NCI-H1436 treated with DMSO at 0.1 percent for 48 hours (cell line): ENCODE measurements at regions not wholly inside any gene's neighbourhood (a gene's known extent, or its start where the extent isn't known, plus 50 kb on each side); places are given as distances from the start of the nearest gene placed in this dataset.

Experiments
- DNase-seq: peaks from one replicate; lab custom pipeline; 2025; lab: John Stamatoyannopoulos, UW

DNA sequence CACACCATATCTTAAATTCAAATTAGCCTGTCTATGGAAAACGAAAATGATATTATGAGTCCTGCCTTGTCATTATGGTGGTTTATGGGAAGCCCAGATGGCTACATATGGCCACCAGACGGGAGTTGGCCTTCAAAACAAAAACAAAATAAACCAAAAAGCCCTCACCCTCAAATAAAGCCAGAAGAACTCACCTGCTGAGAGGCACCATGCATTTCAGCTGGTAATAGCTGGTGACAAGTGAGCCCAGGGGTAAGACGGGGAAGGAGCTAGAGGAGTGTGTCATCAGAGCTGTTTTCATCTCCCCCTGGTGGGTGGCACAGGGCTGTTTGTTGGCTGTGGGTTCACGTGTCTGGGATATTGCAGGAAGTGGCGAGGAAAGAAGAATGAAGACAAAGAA lies 152.9 kb downstream of the EFNB2 start:
- DNase-seq: no peak

- DNase-seq: no peak
Measured at GRCh38 chr13:106381091-106381490, 154.4 kb downstream of the EFNB2 start.

GRCh38 chr13:106377931-106378662 lies 157.4 kb downstream of the EFNB2 start:
- DNase-seq: no peak

DNA sequence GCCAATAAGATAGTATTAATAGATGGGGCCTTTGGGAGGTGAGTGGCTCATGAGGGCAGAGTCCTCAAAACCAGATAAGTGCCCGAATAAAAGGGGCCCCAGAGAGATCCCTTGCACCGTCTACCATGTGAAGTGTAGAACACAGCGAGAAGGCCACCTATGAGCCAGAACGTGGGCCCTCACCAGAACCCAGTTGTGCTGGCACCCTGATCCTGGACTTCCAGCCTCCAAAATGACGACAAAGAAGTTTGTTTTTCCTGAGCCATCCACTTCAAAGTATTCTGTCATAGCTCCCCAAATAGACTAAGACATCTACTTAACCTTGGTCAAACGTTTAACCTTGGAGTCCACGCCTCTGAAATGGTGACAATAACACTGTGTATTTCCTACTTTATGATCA lies 158.1 kb downstream of the EFNB2 start:
- DNase-seq: no peak

DNA sequence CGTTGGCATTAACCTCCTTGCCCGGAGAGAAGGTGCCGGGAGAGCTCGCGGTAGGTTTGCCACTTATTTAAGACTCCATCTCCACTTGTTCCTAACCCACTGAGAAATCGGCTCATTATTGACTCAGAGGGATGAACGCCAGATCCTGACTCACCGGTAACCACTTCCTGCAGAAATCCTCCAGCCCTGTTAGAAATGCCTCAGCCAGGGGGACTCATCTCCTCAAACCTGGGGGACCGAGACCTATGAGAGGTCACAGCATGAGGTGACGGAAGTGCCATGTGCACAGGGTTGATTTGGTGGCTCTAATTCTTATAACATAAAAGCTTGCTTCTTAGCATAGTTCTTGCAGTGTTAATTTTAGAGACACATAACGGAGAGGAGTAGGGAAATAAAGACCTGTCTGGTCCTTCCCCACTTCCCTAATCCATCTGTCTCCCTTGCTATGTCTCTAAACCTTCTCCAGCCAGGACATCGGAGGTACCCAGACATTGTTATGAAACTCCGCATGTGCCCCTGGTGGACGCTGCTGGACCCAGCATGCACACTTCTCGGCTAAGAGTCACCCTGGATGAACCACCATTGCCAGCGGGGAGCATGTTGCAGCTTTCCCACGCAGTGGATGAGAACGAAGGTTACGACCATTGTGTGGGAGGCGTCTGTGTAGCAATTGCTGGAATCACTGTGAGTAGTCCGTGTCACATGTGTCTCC lies 158.9 kb downstream of the EFNB2 start:
- DNase-seq: no peak

GRCh38 chr13:106375085-106375484 lies 160.4 kb downstream of the EFNB2 start:
- DNase-seq: no peak

DNA sequence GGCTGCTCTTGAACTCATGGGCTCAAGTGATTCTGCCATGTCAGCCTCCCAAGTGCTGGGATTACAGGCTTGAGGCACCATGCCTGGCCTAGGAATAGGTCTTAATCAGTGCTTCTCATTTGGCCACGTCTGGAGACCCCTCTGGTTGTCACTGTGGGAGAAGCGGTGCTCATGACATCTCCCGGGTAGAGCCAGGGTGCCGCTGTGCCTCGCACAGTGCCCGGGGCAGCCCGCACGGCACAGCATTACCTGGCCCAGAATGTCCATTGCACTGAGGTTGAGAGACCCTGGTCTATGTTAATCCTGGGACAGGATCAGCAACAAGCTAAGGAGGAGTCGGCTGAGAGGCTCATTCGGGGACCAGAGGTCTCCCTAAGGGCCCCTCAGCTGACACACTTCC lies 160.8 kb downstream of the EFNB2 start:
- no peak for DNase-seq

DNA sequence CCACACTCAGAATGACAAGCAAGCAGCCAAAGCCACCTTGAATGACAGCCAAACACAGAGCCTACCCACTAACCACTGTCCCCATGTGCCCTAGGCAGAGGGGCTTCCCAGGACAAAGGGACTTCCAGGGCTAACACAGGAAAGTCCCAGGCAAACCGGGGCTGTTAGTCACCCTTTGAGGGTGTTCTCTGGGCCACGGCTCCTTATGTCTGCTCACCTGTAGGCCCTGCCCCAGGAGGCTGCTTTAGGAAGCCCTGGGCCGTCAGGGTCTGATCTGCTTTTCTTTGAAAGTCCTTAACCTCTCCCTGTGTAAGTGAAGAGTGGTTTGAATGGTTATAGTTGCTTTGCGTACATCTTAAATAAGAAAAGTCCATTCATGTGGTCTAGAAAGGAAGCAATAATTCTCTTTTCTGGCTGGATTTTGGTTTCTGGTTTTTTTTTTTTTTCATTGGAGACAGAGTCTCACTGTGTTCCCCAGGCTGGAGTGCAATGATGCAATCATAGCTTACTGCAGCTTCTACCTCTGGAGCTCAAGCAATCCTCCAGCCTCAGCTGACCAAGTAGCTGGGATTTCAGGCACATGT lies 161.4 kb downstream of the EFNB2 start:
- no peak for DNase-seq

- DNase-seq: peak; percentile 65
Measured at GRCh38 chr13:106373304-106373988, 162.0 kb downstream of the EFNB2 start.

DNA sequence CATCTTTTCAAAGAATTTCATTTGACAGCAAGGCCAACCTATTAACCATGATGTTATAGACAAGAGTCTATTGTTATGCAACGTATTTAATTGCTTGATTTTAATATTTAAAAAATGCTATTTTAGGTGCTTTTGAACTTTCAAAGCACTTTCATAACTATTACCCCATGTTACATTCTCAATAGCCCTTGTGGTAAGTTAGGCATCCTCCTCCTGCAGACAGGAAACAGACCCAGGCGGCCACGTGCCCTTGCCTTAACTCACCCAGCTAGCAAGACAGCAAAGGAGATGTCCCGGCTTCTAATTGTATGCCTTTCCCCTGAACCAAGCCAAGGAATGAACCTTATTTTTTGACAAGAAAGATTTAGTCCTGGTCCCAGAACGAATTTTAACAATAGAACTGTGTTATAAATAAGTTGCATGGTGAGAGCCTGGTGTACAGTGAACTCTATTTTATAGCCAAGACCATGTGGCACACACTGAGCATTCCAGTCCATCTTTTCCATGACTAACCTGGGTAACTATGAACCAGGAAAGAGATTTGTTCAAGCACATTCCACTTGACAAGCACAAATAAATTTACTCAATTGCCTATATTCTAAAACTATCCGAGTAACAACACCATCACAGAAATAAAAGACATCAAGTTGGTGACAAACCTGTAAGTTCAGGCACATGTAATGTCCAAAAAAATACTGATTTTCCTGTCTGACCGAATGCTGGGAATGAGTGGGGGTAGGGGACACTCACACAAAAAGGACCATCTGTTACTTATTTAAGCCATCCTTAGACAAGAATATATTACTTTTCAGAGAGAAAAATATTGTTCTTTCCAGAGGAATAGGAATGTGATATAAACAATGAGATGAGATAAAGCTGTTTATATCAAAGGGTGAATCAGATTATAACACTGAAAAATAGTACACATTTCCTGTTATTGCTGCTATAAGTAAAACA lies 163.0 kb downstream of the EFNB2 start:
- DNase-seq: no peak

GRCh38 chr13:106371024-106371423 lies 164.4 kb downstream of the EFNB2 start:
- no peak for DNase-seq

DNA sequence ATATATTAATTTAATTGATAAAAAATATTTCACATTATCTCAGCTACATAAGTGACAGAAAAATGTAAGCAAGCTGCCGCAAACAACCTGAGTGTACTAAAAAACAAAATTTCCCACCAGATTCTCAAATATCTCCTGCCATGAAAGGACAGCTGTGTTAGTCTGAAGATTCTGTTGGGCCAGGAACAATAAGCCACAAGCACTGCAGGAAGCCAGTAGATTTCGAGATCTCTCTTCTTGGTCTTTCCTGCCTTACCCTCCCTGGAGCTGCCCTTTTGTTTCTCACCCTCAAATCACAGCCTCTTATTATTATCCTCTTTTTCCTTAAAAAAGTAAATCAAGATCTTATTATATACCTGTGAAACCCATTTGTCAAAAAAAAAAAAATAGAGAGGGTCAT lies 165.6 kb downstream of the EFNB2 start:
- DNase-seq: no peak

GRCh38 chr13:106369091-106369490 lies 166.4 kb downstream of the EFNB2 start:
- DNase-seq: no peak

DNA sequence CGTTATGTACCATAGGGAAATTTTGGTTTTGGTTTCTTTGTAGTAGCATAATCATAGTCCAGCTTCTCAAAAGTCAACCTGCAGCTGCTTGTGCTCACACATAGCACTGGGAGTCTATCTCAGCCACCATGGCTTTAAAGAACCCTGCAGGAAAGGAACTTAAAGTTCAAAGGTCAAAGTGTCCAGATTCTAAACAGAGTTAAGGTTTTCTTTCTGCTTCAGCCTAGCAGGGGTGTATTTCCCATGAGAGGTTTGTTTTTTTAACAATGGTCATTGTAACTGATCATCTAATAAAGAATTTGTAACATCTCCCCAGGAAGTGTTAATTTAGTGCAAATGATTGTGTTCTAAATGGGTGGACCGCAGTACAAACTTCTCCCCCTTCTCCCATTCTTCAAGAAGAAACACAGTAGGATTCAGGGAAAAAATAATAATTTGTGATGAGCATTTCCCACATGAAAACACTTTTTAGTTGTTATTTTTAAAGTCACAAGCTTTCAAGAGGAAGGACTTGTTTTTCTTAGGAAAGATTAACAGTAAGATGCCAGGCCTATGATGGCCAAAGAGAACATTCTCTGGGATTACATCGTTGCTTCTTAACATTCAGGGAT lies 168.0 kb downstream of the EFNB2 start:
- DNase-seq: no peak

- DNase-seq: no peak
Measured at GRCh38 chr13:106362707-106363106, 172.8 kb downstream of the EFNB2 start.

- DNase-seq: no peak
Measured at GRCh38 chr13:106361621-106362020, 173.8 kb downstream of the EFNB2 start.

GRCh38 chr13:106357198-106357597 lies 178.3 kb downstream of the EFNB2 start:
- no peak for DNase-seq

DNA sequence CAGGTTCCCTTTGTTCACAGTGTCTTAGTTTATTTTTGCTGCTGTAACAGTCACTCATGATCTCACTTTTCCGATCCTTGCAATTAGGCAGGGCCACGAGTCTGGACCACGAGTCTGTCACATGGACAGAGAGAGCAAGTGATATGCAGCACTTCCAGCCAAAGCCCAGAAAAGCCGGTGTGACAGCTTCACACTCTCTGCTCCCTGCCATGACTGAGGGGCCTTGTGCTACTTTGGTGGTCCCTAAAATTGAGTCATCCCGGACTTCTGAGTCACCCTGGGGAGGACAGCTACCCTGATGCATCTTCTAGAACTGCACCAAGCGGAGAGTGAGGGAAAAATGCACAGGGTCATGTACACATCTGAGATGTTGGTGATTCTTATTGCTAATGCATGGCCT lies 179.6 kb downstream of the EFNB2 start:
- DNase-seq: no peak

DNA sequence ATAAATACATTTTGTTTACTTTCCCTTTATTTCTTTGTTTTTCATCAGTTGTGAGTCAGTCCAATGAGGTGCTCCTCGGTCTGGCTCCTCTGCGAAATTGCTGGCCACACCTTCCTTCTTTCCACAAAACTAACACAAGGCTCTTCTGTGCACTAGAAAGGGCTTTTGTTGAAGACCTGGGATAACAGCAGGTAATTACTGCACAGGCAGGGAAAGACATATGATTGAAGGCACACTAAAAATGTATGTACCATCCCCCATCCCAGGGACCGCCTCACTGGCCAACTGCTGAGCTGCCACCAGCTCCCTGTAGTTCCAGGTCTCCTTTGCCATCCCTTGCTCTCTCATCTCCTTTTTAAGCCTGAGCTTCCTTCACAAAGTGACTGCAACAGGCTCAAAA lies 180.5 kb downstream of the EFNB2 start:
- no peak for DNase-seq

GRCh38 chr13:106352850-106353249 lies 182.6 kb downstream of the EFNB2 start:
- no peak for DNase-seq

- no peak for DNase-seq
Measured at GRCh38 chr13:106351251-106351650, 184.2 kb downstream of the EFNB2 start.
